WTC11 (cell line): ENCODE measurements at regions not wholly inside any gene's neighbourhood (a gene's known extent, or its start where the extent isn't known, plus 50 kb on each side); places are given as distances from the start of the nearest gene placed in this dataset.

Experiments
- ATAC-seq: fragments of 200-7000 bp; cut with Tn5 transposase; 2 replicates; pipeline ENCODE4 v1.10.0; 2021; ENCODE audit warnings: mild to moderate bottlenecking, moderate library complexity
- CTCF ChIA-PET: fragments of 300-600 bp; sonication (Branson Sonifier 250); formaldehyde crosslinking; loops from one replicate; lab custom pipeline; 2021; ENCODE audit warnings: antibody characterized with exemption; lab: Charles Lee
- POLR2A ChIA-PET: fragments of 350-600 bp; sonication (Branson Sonifier 250); formaldehyde crosslinking; loops from one replicate; lab custom pipeline; 2021; ENCODE audit warnings: antibody characterized with exemption; lab: Charles Lee
- DNase-seq: peaks from one replicate; pipeline ENCODE4 v3.0.0; 2021; ENCODE audit warnings: low spot score
- H3K27ac Mint-ChIP-seq: 2 replicates; pipeline ENCODE4 v1.8.0; 2021; ENCODE audit warnings: mixed read lengths
- H3K27me3 Mint-ChIP-seq: 2 replicates; pipeline ENCODE4 v1.8.0; 2021; ENCODE audit warnings: low read depth, mild to moderate bottlenecking, moderate library complexity, mixed read lengths
- H3K36me3 Mint-ChIP-seq: 2 replicates; pipeline ENCODE4 v1.8.0; 2021; ENCODE audit warnings: mixed read lengths
- H3K4me1 Mint-ChIP-seq: 2 replicates; pipeline ENCODE4 v1.8.0; 2022; ENCODE audit warnings: mixed read lengths
- H3K4me3 Mint-ChIP-seq: 2 replicates; pipeline ENCODE4 v1.8.0; 2021; ENCODE audit warnings: mild to moderate bottlenecking, moderate library complexity, mixed read lengths
- H3K9me3 Mint-ChIP-seq: 2 replicates; pipeline ENCODE4 v1.8.0; 2021; ENCODE audit warnings: mixed read lengths
- E2F1 ChIP-seq: sonication (generic); formaldehyde crosslinking; IDR thresholded peaks from 2 replicates; pipeline ENCODE4 v1.8.0; 2022; ENCODE audit warnings: mild to moderate bottlenecking, missing genetic modification reagents
- EMX1 ChIP-seq: fragments of 250-450 bp; sonication (Bioruptor Pico); IDR thresholded peaks from 2 replicates; pipeline ENCODE4 v1.8.0; 2021; ENCODE audit warnings: mild to moderate bottlenecking
- FOXK1 ChIP-seq: sonication (generic); formaldehyde crosslinking; IDR thresholded peaks from 2 replicates; pipeline ENCODE4 v1.8.0; 2022; ENCODE audit warnings: mild to moderate bottlenecking, moderate library complexity, missing genetic modification reagents
- GRHL2 ChIP-seq: fragments of 250-450 bp; sonication (Bioruptor Pico); IDR thresholded peaks from 2 replicates; pipeline ENCODE4 v1.8.0; 2022; ENCODE audit warnings: mild to moderate bottlenecking, moderate library complexity; ENCODE audit not compliant: insufficient replicate concordance, severe bottlenecking
- JAZF1 ChIP-seq: fragments of 250-450 bp; sonication (Bioruptor Pico); IDR thresholded peaks from 2 replicates; pipeline ENCODE4 v1.9.0; 2021; ENCODE audit warnings: moderate library complexity, mild to moderate bottlenecking, inconsistent platforms
- KAT7 ChIP-seq: sonication (generic); formaldehyde crosslinking; IDR thresholded peaks from 2 replicates; pipeline ENCODE4 v1.8.1; 2023; ENCODE audit warnings: missing genetic modification reagents, mild to moderate bottlenecking, borderline replicate concordance
- MXD4 ChIP-seq: fragments of 250-450 bp; sonication (Bioruptor Pico); IDR thresholded peaks from 2 replicates; pipeline ENCODE4 v1.8.0; 2021; ENCODE audit warnings: mild to moderate bottlenecking, moderate library complexity, borderline replicate concordance
- NR1H2 ChIP-seq: sonication (generic); formaldehyde crosslinking; IDR thresholded peaks from 2 replicates; pipeline ENCODE4 v1.9.0; 2021; ENCODE audit warnings: mild to moderate bottlenecking, moderate library complexity, missing genetic modification reagents
- RELA ChIP-seq: sonication (generic); formaldehyde crosslinking; IDR thresholded peaks from 2 replicates; pipeline ENCODE4 v1.8.1; 2022; ENCODE audit warnings: missing genetic modification reagents, mild to moderate bottlenecking, borderline replicate concordance
- TP53 ChIP-seq: sonication (generic); formaldehyde crosslinking; IDR thresholded peaks from 2 replicates; pipeline ENCODE4 v1.8.1; 2023; ENCODE audit warnings: mild to moderate bottlenecking, missing genetic modification reagents
- ZNF219 ChIP-seq: sonication (generic); formaldehyde crosslinking; IDR thresholded peaks from 2 replicates; pipeline ENCODE4 v1.8.0; 2023; ENCODE audit warnings: missing genetic modification reagents, mild to moderate bottlenecking, borderline replicate concordance
- ZNF263 ChIP-seq: sonication (generic); formaldehyde crosslinking; IDR thresholded peaks from 2 replicates; pipeline ENCODE4 v1.8.1; 2022; ENCODE audit warnings: low read depth, mild to moderate bottlenecking, moderate library complexity, missing genetic modification reagents
- ZNF532 ChIP-seq: fragments of 250-450 bp; sonication (Bioruptor Pico); IDR thresholded peaks from 2 replicates; pipeline ENCODE4 v1.9.0; 2021; ENCODE audit warnings: mild to moderate bottlenecking, borderline replicate concordance
- ZSCAN18 ChIP-seq: fragments of 250-450 bp; sonication (Bioruptor Pico); IDR thresholded peaks from 2 replicates; pipeline ENCODE4 v2.1.2; 2022; ENCODE audit warnings: mild to moderate bottlenecking, moderate library complexity
- TF ChIP-seq, protein P1 (sequence below): fragments of 250-450 bp; sonication (Bioruptor Pico); conservative IDR thresholded peaks from 2 replicates; pipeline ENCODE4 v1.9.0; 2021; ENCODE audit warnings: mild to moderate bottlenecking
- TF ChIP-seq, protein P2 (sequence below): sonication (generic); formaldehyde crosslinking; IDR thresholded peaks from 2 replicates; pipeline ENCODE4 v1.8.0; 2023; ENCODE audit warnings: missing genetic modification reagents, mild to moderate bottlenecking, borderline replicate concordance
- TF ChIP-seq, protein P3 (sequence below): sonication (generic); formaldehyde crosslinking; IDR thresholded peaks from 2 replicates; pipeline ENCODE4 v1.8.1; 2023; ENCODE audit warnings: mild to moderate bottlenecking, missing genetic modification reagents, borderline replicate concordance

DNA sequence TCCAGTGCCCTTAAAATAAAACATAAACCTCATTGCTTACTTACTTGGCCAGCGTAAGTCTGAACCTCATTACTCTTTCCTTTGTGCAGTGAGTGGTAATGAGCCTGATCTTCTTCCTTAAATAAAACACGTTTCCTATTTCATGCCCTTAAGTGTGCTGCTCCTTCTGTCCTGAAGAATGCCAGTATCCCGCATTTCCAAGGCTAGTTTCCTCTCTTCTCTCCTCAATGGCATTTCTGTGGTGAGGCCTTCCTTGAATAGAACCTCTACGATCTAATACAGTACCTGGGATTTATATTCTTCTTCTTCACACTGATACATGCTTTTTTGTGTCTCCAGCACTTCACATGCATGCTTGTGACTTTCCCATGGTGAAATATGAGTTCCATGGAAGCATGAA is 523.4 kb upstream of the CDH4 start (continued):
- TF ChIP-seq ZNF219 (CRISPR knock-in tag) (no peak), NR1H2 (no peak), E2F1 (no peak), RELA (CRISPR knock-in tag) (no peak), ZNF263 (CRISPR knock-in tag) (no peak), GRHL2 (CRISPR knock-in tag) (no peak)
- TF ChIP-seq, protein P1, sequence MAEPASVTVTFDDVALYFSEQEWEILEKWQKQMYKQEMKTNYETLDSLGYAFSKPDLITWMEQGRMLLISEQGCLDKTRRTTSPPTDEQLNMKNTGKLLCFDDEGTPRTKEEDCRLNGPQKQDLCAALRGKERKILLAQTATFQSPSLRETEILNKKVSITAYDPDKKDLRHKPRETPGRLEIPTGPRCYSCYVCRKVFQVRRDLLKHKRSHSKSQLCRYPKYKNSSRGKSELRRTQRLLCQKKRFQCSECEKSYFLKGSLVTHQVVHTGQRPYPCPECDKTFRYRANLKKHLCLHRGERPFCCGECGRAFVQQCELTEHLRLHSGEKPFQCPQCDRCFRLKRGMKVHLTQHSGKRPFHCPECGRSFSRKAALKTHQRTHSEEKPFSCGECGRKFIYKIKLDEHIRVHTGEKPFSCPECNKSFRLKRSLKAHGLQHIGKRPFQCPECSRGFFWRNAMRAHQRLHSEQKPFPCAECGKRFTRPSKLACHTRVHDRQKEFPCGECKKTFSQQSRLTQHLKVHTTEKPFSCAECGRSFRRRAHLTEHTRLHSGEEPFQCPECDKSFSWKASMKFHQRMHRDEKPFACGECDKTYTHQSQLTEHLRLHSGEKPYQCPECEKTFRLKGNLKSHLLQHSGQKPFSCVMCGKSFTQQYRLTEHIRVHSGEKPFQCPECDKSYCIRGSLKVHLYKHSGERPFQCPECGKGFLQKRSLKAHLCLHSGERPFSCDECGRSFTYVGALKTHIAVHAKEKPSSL (CRISPR knock-in tag), result no peak
- TF ChIP-seq, protein P2, sequence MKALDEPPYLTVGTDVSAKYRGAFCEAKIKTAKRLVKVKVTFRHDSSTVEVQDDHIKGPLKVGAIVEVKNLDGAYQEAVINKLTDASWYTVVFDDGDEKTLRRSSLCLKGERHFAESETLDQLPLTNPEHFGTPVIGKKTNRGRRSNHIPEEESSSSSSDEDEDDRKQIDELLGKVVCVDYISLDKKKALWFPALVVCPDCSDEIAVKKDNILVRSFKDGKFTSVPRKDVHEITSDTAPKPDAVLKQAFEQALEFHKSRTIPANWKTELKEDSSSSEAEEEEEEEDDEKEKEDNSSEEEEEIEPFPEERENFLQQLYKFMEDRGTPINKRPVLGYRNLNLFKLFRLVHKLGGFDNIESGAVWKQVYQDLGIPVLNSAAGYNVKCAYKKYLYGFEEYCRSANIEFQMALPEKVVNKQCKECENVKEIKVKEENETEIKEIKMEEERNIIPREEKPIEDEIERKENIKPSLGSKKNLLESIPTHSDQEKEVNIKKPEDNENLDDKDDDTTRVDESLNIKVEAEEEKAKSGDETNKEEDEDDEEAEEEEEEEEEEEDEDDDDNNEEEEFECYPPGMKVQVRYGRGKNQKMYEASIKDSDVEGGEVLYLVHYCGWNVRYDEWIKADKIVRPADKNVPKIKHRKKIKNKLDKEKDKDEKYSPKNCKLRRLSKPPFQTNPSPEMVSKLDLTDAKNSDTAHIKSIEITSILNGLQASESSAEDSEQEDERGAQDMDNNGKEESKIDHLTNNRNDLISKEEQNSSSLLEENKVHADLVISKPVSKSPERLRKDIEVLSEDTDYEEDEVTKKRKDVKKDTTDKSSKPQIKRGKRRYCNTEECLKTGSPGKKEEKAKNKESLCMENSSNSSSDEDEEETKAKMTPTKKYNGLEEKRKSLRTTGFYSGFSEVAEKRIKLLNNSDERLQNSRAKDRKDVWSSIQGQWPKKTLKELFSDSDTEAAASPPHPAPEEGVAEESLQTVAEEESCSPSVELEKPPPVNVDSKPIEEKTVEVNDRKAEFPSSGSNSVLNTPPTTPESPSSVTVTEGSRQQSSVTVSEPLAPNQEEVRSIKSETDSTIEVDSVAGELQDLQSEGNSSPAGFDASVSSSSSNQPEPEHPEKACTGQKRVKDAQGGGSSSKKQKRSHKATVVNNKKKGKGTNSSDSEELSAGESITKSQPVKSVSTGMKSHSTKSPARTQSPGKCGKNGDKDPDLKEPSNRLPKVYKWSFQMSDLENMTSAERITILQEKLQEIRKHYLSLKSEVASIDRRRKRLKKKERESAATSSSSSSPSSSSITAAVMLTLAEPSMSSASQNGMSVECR (CRISPR knock-in tag), result no peak

GRCh38 chr20:60729135-60729900 is 522.7 kb upstream of the CDH4 start:
- peaks cover 3% of the 10 kb centered on the region; the same call in 1 of the 2 replicates for H3K27me3 Mint-ChIP-seq
- DNase-seq (peak; percentile 26), ATAC-seq (peak; percentile 77)
- H3K36me3 Mint-ChIP-seq, result peaks cover 31% of the 10 kb centered on the region
- CTCF ChIA-PET, result interaction anchor here (0.5 to 1.8 kb wide), 3 partner anchors 11 to 114 kb away, joined by 3 to 11 read pairs (median 4); no protein-coding TSS in a partner anchor
- H3K9me3 Mint-ChIP-seq, result peaks cover 53% of the 10 kb centered on the region
- peak overlapping the region; percentile 4; the same call in 1 of the 2 replicates for H3K4me3 Mint-ChIP-seq
- H3K27ac Mint-ChIP-seq, result peak overlapping the region; percentile 97
- POLR2A ChIA-PET, result no interaction called here
- H3K4me1 Mint-ChIP-seq, result peaks cover 42% of the 10 kb centered on the region
- TF ChIP-seq JAZF1 (CRISPR knock-in tag) (no peak), TP53 (no peak), EMX1 (CRISPR knock-in tag) (no peak), MXD4 (CRISPR knock-in tag) (no peak), KAT7 (no peak), ZNF532 (CRISPR knock-in tag) (no peak), FOXK1 (no peak), ZSCAN18 (no peak)
- TF ChIP-seq, protein P3, sequence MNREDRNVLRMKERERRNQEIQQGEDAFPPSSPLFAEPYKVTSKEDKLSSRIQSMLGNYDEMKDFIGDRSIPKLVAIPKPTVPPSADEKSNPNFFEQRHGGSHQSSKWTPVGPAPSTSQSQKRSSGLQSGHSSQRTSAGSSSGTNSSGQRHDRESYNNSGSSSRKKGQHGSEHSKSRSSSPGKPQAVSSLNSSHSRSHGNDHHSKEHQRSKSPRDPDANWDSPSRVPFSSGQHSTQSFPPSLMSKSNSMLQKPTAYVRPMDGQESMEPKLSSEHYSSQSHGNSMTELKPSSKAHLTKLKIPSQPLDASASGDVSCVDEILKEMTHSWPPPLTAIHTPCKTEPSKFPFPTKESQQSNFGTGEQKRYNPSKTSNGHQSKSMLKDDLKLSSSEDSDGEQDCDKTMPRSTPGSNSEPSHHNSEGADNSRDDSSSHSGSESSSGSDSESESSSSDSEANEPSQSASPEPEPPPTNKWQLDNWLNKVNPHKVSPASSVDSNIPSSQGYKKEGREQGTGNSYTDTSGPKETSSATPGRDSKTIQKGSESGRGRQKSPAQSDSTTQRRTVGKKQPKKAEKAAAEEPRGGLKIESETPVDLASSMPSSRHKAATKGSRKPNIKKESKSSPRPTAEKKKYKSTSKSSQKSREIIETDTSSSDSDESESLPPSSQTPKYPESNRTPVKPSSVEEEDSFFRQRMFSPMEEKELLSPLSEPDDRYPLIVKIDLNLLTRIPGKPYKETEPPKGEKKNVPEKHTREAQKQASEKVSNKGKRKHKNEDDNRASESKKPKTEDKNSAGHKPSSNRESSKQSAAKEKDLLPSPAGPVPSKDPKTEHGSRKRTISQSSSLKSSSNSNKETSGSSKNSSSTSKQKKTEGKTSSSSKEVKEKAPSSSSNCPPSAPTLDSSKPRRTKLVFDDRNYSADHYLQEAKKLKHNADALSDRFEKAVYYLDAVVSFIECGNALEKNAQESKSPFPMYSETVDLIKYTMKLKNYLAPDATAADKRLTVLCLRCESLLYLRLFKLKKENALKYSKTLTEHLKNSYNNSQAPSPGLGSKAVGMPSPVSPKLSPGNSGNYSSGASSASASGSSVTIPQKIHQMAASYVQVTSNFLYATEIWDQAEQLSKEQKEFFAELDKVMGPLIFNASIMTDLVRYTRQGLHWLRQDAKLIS (CRISPR knock-in tag), result no peak
